GM18858 (cell line): ENCODE measurements at regions not wholly inside any gene's neighbourhood (a gene's known extent, or its start where the extent isn't known, plus 50 kb on each side); places are given as distances from the start of the nearest gene placed in this dataset.

Experiments
- ATAC-seq: cut with Tn5 transposase; IDR thresholded peaks from one replicate; pipeline ENCODE4 v1.9.1; 2021; ENCODE audit not compliant: unreplicated experiment

DNA sequence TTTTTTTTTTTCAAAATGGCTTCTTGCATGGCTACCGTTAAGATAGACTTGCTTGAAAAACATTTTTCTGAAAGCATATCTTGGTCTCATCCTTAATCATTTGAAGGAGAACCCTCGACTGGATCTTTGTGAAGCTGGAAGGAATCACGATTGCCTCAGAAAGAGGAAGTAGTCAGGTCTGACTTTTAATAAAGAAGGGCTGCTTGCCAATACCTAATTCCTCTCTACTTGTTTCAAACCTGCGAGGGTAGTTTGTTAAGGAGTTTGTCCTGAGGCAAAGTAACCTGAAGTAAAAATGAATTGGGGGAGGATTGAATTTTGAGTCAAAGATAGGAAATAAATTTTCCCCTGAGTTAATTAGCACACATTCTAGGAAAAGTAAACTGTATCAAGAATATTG, 288.1 kb upstream of the MAP3K7 start:
- ATAC-seq, result no peak

DNA sequence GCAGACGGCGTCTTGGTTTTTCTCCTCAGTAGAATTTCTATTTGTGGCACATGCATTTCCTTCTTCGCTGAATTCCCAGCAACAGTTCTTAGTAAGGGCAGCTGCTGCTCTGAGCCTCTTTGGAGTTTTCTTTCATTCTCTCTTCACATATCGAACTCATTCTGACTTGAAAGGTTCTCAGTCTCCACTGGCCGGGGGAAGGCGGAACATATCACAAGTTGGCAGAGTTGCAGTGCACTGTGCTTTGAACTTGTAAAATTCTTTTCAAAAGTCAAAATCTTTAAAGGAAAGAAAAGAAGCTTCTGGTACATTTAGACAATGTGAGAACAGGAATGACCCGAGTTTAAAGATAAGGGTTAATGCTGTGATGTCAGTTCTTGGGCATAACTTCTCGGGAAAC, 286.1 kb upstream of the MAP3K7 start:
- ATAC-seq, result no peak

DNA sequence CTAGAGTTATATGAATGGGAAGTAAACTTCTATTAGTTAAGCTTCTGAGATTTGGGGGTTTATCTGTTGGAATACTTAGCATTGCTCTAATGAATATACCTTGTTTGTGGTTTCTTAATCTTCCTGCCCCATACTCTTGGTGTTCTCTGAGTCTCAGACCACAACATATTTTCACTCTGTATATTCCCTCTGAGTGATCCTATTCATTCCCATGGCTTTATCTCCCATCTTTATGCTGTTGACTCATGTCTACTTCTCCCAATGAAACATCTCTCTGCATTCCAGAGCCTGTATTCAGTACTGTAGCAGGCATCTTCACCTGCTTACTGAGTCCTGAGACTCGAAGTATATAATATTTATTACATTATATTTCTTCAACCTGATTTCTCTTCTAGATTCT, 283.7 kb upstream of the MAP3K7 start:
- ATAC-seq, result no peak

DNA sequence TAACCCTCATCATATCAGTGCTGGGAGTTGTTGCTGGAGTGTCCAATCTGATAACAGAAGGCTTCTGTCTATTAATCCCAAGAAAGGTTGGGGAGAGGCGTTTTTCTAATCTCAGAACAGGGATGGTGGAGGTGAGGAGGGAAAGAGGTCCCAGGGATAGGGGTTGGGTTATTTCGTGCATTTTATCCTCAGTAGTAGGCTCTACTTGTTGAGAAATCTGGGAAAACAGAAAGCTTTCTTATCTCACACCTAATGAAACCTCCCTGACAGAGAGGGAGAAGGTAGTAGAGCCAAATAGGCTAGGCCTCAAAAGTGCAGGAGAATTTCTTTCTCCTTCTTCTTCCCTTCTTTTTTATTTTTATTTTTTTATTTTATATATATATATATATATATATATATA, 281.8 kb upstream of the MAP3K7 start:
- ATAC-seq, result no peak

DNA sequence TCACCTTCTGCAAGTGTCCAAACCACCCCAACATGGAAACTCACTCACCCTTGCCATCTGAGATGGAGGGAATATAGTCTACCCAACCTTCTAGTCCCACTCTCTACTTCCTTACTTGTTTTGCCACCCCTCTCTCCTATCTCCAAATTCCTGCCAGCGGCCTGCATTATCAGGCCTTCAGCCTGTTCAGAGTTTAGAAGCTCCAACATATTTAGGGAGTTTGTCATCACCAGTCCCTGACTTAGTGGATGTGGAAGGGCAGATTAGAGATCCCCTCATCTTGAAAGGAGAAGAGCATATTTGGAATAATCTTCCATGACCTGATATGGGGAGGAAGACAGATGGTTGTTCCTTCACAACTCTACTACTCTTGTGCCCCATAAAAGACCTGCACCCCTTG, 281.4 kb upstream of the MAP3K7 start:
- no peak for ATAC-seq

DNA sequence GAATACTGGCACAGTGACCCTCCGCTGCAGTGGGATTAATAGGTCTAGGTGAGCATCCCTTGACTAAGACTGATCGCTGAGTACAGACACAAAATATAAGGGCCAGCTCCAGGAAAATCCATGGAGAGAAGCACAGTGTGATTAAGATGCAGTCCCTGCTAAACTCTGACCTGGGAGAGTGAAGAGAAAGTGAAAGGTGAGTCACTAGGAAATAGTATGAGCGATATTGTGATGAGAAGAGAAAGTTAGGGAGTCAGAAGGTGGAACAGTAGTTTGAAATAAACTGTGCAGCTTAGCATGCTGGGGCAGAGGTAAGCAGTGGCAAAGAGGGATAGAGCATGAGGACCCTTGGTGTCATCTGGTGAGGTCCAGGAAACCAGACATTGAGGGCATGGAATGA, 278.6 kb upstream of the MAP3K7 start:
- ATAC-seq, result no peak

DNA sequence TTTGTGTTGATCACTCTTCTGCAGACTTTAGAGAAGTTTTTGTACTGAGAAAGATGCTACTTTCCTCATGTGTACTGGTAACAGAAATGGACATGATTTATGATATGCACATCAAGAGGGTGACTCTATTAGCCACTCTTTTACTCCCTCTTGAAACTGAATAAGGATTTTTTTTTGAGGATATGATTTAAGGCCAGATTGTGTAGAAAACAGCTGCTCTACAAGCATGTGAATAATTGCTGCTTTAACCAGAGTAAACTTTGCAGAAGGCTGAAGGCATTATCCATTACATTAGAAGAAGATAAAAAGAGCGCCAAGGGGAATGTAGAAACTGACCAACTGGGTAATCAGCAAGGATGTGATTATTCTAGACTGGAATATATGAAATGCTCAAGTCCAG, 276.2 kb upstream of the MAP3K7 start:
- ATAC-seq, result no peak

DNA sequence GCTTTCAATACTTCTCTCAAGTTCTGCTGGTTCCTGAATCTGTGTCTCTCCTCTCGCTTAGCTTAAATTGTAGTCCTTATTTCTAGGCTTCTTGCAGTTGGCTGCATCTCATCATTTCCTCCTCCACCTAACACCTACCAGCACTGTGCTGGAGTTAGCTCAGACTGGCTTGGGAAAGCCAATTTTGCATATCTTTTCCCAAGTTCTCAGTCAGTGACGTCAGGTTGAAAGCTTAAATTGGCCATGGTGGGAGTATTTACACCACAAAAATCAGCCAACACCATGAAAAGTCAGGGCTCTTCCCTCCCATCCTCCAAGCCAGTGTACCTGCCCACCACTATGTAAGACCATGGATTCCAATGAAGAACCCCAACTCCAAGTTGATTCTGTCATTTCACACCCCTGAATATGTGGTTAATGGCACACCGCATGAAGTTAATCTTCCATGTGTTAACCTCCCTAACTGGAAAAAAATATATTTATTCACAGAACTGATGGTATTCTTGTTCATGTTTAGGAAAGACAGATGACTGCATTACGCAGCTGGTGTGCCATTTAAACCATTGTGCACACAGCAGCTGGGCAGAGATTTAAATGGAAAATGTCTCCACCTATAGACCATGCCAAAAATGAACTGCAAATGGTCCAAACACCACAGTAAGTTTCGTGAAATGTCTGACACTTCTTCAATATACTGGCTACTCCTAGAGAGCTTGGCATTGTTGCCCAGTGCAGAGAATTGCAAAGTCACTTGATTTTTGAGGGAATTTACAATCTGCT, 274.1 kb upstream of the MAP3K7 start:
- ATAC-seq, result no peak

DNA sequence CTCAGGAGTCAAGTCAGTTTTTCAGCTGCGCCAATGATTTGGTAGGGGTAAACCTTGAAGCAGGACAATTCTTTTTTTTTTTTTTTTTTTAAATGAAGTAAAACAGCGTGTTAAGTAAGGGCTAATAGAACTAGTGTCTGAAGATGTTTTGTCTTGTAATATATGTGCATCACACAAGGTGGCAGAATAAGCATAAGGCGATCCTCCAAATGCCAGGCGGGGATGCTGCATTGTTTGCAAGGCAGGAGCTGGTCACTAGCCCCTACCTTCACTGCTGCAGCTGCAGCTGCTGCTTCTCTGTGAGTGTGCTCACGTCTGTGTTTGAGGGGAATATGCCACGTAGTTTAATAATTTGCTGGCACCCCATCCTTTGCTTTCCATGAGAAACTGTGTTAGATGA, 272.7 kb upstream of the MAP3K7 start:
- no peak for ATAC-seq

DNA sequence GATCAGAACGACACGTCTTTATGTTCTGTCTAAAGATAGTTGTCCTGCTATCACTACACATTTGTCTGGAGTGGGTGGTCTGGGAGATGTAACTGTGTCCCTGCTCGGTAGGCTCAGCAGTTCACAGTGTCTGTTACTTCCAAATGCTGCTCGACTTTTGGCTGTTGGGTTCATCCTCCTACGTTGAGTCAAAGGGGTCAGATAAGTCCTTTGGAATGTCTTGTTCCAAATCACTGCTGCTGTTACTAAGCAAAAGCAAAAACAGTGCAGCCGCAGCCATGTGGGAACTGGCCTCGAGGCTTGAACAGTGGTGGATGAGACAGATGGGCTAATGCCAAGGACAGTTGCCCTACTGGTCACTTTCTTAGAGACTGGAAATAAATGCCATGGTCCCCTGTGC, 272.2 kb upstream of the MAP3K7 start:
- ATAC-seq, result no peak

DNA sequence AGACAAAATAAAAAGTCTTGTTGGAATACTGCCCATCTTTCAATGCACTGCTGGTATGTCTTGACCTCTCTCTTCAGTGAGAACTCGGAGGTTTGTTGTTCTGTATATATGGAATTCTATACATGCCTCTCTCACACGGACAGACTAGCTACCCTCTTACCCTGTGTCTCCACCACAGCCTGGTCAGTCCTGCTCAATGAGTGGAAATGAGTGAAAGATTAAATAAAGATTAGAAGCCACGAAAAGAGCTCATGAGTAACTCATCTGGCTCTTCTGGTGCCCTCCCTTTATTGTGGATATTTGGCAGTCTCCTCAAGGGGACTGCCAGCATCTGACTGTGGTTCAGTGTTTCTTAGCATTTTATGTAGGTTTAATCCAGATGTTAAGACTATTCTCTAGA, 262.8 kb upstream of the MAP3K7 start:
- ATAC-seq, result no peak

DNA sequence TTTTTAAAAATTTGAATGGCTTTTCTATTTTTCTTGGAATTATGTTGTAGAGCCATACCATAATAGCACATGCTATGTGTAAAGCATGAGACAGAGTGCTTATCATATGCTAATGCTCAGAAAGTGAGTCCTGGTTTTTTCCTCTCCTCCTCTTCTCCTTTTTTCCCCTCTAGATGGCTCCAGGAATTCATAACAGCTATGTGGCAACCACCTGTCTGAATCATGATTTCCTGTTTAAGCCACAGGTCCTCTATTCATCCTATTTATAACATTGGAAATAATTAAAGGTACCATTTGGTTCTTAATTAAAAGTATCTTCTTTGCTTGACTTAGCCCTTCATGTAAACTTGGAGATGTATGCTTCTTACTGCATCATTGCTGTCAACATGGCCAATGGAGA, 260.0 kb upstream of the MAP3K7 start:
- no peak for ATAC-seq

DNA sequence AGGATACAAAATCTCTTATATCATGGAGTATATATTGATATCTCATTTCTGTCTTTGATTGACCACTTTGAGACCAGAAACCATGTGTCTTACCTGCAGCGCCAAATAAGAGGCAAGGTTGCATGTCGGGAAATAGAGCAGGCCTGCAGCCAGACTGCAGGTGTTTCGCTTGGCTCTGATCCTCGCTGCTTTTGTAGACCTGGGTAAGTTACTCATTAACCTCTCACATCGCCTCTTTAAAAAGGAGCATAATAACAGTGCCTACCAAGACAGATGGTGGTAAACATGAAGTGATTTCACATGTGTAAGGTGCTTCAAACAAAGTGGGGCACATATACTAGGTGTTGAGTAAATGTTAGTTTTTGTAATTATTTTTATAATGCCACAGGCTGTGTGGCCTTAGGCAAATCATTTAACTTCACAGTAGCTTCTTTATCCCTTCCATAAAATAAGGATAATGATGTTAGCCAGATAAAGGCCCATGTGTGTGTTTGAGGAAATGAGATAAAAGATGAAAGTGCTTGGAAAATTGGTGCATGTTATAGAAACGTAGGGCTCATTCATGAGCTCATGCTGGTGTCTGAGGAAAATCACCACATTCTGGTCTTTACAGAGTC, 248.8 kb upstream of the MAP3K7 start:
- no peak for ATAC-seq

DNA sequence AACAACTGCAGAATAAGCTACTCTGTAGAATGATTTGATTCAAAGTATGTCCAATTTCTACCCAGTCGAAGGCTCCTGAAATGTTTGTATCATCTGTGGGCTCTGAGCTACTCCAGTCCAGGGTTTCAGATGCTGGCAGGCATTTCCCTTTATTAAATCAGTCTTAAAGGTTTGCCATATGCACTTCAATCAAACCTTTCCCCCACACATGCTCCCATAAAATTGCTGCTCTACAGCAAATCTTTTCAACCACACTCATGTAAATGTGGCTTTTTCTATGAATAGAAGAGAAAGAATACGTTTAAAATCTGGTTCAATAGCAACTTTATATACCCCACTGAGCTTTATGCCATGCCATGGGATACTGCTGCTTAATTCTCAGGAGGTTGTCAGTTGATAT, 242.4 kb upstream of the MAP3K7 start:
- ATAC-seq, result no peak

DNA sequence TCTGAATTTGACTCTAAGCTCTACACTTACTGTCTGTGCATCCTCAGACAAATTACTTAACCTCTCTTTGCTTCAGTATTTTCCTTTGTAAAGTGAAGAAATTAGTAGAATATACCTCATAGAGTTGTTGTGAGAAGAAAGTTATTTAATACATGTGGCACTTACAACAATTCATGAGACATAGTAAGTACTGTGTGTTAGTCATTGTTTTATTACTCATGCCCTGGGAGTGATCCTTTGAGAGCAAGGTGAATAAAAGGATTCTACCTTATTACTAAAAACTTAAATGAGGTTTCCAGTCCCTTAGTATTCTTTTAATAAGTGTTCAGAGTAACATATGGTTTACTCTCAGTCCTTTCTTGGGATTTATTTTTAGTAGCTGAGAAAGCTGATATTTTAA, 233.6 kb upstream of the MAP3K7 start:
- no peak for ATAC-seq

DNA sequence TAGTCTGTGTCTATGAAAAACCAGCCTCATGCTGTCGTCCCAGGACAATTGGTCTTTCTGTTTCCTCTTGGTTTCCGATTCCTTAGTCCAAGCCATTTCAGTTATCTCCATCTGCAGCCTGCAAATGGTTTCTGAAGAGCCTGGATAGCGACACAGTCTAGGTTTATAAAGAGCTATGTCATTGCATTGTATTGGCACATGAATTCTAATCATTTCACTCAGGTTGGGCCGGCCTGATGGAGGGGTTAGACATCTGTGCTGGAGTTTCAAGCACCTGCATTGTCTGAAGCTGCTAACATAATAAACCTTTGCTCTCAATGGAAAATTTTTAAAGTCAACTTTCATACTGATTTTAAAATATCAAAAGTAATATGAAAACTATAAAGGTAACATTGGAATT, 232.6 kb upstream of the MAP3K7 start:
- ATAC-seq, result no peak

DNA sequence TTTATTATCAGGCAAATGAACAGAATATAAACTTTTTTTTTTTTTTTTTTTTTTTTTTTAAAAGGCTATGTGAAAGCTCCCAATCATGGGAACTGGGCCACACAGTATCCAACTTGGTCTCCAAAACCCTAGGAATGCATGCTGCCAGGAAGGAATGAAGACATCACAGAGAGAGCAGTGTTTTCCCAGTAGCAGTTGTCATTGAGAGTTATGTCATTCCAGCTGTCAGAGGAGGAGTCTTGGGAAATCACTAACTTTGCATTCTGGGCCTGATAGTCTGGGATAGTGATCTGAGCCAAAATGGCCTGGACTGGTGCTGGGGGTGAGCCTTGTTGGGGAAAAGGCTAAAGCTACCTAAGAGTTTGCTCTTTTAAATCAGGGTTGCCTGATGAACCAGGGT, 231.3 kb upstream of the MAP3K7 start:
- no peak for ATAC-seq

DNA sequence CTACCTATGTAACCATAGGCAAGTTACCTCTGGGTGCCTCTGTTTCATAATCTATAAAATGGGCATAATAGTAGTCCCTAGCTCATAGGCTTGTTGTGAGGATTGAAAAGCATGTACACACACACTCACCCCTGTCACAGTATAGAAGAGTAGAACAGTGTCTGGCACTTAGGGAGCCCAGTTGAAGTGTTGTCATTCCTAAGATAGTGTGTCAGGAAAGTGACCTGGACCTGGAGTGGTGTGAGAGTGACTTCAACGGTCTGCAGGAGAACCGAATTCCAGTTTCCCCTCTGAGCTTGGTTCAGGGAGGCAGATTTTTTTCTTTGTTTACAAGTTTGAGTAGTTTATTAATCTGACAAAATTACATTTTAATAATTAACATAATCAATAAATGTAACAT, 229.9 kb upstream of the MAP3K7 start:
- ATAC-seq, result no peak

DNA sequence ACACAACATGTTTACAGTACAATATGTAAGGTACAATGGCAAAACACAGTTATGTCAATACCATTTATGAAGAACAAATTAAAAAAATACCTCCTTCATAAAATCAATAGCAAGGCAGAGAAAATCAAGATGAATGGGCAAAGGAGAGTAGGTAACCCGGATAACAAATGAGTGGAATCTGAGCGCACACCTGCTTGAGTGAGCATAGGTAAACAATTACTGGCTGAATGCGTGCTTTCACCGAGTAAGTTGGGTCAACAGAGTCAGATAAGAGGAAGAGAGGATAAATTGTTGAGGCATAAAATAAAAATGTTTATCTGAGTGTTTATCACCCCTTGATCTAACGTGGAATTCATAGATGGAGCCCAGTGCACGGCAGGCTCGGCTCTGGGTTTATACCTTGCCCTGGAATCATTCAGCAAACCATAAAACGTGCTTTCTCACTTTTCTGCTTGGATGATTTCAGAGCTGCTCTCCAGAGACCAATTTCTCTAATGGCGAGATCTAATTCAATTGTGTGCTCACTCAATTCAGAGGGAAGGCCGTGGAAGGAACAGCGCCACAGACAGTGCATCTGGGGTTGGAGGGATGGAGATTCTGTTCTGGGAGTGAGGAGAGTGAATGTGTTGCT, 224.8 kb upstream of the MAP3K7 start:
- ATAC-seq, result no peak

DNA sequence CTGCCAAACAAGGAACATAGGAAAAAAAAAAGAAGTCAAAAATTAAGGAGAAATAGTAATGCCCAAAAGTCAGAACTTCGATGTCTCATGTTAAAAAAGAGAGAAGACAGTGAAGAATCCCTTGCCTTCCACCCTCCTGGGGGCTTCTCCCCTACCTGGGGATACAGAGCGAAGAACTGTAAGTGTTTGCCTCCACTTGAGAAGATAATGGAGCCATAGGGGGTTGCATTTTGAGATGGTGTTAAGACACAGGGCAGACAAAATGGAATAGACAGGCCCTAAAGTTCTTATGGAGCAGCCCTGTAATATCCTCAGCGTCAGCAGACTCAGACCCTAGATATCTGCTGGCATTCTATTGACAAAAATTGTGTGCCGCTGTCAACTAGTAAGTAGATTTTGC, 222.2 kb upstream of the MAP3K7 start:
- no peak for ATAC-seq

DNA sequence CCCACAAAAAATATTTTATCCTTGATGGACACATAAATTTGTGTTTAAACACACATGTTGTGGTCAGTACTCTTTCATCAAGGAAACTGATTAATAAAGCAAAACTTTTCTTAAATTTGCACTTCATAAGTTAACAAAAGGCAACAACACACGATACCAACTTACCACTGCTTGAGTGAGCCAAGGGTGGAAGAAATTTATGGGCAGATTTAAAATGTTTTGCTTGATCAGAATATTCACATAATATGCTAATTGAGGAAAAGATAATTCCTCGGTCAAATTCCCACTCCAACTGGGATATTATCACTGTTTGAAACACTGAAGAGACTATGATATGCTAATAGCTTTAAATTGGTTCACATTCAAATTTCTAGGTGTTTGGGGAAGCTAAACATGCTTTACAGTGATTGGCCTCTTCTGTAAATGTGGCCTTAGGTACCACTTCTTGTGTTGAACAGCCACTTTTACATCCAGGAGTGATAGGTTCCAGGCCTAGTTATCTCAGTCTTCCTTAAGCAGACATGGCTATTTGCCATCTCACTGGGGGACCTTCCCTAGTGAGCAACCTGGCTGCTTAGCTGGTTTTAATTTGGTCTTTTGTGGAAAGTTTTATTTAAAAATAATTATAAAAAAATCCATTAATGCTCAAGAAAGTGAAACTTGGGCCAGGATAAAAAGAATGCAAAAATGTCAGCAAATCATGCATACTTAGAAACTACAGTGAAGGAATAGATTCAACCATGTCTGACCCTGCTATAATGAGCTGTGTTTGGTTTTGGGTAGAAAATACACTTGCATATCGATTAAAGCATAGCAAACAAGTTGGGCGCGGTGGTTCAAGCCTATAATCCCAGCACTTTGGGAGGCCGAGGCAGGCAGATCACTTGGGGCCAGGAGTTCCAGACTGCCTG, 221.2 kb upstream of the MAP3K7 start:
- ATAC-seq, result no peak
